KBM-7 (cell line): ENCODE measurements at regions not wholly inside any gene's neighbourhood (a gene's known extent, or its start where the extent isn't known, plus 50 kb on each side); places are given as distances from the start of the nearest gene placed in this dataset.

ENCODE experiments used
- DNase-seq: peaks from one replicate; pipeline ENCODE4 v3.0.0-alpha.2; 2015
- in situ Hi-C: fragments of 300-500 bp; cut with MboI; formaldehyde crosslinking; loops from 2 replicates; pipeline ENCODE4 v1.14.3; 2020; ENCODE audit warnings: low sequenced_read_pairs, low pct_unique_long_range_greater_than_20kb, mixed read lengths

DNA sequence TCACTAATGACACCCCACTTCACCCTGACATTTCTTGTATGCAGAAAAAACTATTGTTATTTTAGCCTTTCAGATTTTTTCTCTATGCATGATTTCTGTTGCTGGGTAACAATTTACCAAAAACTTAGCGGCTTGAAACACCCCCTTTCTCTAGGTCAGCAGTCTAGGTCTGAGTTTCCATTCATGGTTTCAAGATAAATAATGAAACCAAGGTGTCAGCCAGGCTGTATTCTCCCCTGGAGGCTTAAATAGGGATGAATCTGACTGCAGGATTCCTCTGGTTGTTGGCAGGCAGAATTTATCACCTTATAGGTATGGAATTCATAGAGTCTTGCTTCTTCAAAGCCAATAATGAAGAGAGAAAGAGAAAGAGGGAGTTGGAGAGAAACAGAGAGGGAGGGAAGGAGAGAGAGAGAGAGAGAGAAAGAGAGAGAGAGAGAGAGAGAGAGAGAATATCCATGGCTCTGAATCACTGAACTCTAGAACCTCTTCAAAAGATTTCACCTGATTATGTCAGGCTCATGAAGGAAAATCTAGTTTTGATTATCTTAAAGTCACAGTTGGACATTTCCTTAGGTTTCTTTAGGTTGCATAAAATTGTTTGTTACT is 1224.6 kb upstream of the LRRTM3 start:
- in situ Hi-C loops, result no loop called here
- DNase-seq, result no peak

- peak; percentile 12 for DNase-seq
- in situ Hi-C loops, result no loop called here
Observed at GRCh38 chr10:65708057-65708456, 1217.8 kb upstream of the LRRTM3 start.

DNA sequence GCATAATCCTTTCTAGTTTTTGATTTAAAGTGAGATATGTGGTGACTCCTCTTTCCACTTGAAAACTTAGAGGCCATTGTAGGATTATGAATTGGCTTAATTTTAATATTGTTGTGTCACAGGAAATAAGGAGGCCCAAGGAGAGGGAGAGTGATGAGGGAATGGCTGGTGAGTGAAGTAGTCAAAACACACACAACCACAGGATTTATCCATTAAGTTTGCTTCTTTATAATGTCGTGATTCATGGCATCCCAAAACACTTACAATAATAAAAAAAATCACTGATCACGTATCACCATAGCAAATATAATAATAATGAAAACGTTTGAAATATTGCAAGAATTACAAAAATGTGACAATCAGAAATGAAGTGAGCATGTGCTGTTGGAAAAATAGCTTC is 1215.5 kb upstream of the LRRTM3 start:
- no peak for DNase-seq
- in situ Hi-C loops, result no loop called here

GRCh38 chr10:65719790-65720189 is 1206.0 kb upstream of the LRRTM3 start:
- DNase-seq, result no peak
- in situ Hi-C loops, result no loop called here

GRCh38 chr10:65720901-65721300 is 1204.9 kb upstream of the LRRTM3 start:
- in situ Hi-C loops, result no loop called here

GRCh38 chr10:65723525-65723924 is 1202.3 kb upstream of the LRRTM3 start:
- peak; percentile 62 for DNase-seq
- in situ Hi-C loops, result no loop called here

More at GRCh38 chr10:65720901-65721300, 1204.9 kb upstream of the LRRTM3 start:
- no peak for DNase-seq

DNA sequence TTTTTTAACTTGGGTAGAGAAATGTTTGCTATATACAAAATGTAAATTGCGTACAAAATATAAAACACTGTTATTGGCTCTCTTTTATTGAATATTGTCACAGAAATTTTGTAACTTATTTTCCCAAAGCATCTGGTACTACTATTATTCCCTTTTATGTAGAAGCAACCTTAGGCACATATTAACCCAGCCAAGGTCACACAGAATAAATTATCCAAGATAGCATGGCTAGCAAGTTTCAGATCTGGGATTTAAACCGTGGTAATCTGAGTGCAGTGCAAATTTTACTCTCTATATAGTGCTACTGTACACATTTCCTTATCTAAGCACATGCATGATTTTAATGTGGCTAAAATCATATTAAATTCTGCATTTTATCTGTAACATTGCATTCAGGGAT is 1190.5 kb upstream of the LRRTM3 start:
- DNase-seq, result no peak
- in situ Hi-C loops, result no loop called here

- in situ Hi-C loops, result no loop called here
Observed at GRCh38 chr10:65742906-65743305, 1182.9 kb upstream of the LRRTM3 start.

GRCh38 chr10:65751218-65751617 is 1174.6 kb upstream of the LRRTM3 start:
- in situ Hi-C loops, result no loop called here
- no peak for DNase-seq

More at GRCh38 chr10:65742906-65743305, 1182.9 kb upstream of the LRRTM3 start:
- no peak for DNase-seq

- in situ Hi-C loops, result no loop called here
- no peak for DNase-seq
Observed at GRCh38 chr10:65751896-65752295, 1173.9 kb upstream of the LRRTM3 start.

DNA sequence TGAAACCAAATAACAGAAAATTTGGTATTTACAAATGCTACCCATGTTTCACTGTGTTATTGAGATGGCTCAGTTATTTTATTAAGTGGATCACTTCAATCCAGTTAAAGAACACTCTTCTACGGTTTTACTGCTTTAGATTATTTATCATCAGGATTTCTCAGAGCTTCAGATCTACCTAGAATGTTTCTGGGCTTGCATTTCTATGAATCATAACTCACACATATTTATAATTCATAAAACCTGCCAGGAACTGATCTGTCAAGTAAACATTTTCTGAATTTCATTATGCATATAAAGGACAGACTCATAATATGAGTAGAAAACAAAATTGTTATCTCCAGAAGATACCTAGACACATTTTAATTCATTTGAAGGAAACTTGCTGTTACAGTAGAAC is 1172.3 kb upstream of the LRRTM3 start:
- in situ Hi-C loops, result no loop called here
- no peak for DNase-seq

DNA sequence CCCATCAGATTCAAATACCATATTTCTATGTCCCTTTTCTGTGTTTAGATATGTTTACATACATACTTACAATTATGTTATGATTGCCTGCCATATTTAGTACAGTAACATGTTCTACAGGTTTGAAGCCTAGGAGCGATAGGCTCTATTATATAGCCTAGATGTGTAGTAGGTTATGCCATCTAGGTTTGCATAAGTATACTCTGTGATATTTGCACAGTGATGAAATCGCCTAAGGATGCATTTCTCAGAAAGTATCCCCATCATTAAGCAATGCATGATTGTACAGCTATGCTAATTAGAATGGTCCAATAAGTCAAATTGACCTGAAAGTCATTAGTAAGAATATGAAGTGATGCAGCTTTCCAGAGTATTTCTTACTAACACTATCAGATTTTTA is 1171.7 kb upstream of the LRRTM3 start:
- no peak for DNase-seq
- in situ Hi-C loops, result no loop called here

GRCh38 chr10:65762311-65762710 is 1163.5 kb upstream of the LRRTM3 start:
- in situ Hi-C loops, result no loop called here
- DNase-seq, result no peak

GRCh38 chr10:65765006-65765541 is 1160.8 kb upstream of the LRRTM3 start:
- in situ Hi-C loops, result no loop called here
- no peak for DNase-seq

DNA sequence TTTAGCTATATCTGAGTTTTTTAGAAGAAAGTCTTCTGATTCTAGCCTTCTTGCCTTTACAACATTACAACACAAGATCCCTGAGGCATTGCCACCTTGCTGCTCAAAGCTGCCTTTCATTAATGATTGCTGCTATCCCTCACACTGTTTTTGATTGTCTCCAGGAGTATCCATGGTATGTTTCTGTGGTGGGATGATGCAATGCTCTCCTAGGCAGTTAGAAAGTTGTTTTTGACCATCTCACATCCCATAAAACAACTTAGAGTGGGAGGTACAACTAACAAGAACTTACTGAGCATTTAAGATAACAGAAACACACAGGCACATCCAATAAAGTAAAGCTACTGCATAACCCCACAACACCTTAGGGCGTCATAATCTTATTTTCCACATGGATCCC is 1156.0 kb upstream of the LRRTM3 start:
- in situ Hi-C loops, result no loop called here
- no peak for DNase-seq

DNA sequence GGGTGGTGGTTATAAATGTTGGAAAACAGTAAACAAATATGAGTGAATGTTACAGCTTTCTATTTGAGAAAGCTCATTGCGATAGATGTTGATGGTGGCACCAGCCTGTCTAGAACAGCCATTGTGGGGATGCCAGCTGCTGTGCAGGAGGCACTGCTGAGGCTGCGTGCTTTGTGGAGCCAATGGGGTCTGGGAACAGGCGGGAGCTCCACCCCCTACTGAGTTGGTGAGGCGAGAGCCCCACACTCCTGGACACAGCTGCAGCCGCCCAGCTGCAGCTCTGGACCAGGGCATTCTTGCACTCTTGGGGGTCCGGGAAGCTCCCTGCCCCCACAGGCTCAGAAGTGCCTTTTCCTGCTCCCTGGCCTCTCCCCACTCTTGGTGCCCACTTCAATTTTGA is 1147.1 kb upstream of the LRRTM3 start:
- in situ Hi-C loops, result no loop called here
- DNase-seq, result no peak

DNA sequence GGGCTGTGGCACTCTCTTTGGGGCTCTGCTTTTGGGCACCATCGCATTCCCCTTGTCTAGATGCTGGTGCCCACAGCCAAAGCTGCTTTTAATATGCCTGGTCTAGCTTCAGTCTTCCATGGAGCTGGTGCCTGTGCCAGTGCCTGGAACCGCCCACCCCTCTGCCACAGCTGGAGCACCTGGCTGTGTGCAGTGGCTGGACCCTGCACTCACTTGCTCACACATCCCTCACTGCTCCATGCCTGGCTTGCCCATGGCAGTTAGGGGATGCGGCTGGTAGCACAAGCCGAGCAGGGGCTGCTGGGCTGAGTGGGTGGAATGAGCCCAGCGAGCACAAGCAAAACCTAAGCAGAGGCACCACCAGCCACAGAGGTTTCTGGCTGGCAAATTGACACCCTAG is 1145.9 kb upstream of the LRRTM3 start:
- in situ Hi-C loops, result no loop called here
- DNase-seq, result no peak

GRCh38 chr10:65786279-65786678 is 1139.6 kb upstream of the LRRTM3 start:
- no peak for DNase-seq
- in situ Hi-C loops, result no loop called here

DNA sequence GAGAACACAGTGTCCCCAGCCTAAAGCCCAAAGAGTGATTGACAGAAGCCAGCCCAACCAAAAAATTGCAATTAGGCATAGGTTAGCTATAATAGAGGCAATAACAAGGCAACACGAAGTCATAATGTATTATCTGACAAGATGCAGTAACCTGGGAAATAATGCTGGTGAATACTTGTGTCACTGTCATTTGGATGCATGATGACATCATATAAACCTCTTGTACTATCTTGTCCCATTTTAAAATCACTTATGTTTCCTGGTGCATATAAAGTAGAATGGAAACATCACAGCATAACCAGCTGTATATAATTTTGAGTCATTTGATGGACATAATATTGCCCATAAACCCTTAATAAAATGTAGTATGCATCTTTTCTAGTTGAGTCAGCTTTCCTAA is 1138.3 kb upstream of the LRRTM3 start:
- in situ Hi-C loops, result no loop called here

DNA sequence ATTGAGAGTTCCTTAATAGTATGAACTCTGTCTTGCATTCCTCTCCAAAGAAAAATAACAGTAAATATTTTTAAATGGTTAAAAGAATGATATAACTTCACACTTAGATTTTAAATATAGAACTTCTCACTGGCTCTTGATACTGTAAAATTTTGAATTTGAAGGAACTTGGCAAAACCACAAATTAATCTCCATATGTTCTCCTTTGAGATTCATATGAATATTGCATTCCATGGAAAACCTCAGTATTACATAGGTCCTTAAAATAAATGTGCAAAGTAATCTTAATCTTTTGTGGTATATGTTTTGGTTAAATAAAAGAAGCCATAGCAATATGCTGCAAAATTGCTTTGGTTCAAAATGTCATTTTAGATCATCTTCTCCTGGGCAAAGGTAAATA is 1137.6 kb upstream of the LRRTM3 start:
- DNase-seq, result no peak
- in situ Hi-C loops, result no loop called here

More for the DNA sequence above, 1138.3 kb upstream of the LRRTM3 start:
- no peak for DNase-seq

DNA sequence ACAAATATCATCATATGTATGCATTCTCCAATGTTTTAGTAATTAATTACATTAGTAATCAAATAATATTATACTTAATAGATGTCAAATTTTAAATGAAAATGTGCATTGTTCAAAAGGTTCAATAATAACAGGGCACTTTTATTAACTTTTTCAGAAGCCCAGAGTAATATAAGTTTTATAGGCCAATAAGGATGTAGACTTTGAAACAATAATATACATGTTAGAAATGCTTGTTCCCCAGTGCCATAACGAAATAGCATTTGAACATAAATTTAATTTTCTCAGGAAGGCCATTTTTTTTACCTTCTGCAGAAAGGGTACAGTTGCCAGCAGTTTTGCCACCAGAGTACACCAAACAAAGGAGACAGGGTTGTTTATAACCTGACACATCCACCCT is 1133.9 kb upstream of the LRRTM3 start:
- DNase-seq, result no peak
- in situ Hi-C loops, result no loop called here
